ENCODE measurements at regions not wholly inside any gene's neighbourhood (a gene's known extent, or its start where the extent isn't known, plus 50 kb on each side); places are given as distances from the start of the nearest gene placed in this dataset.

- TF ChIP-seq CTCF (conservative IDR thresholded peaks at IDR 0.05; ENCODE audit: low read length) (no peak), EZH2phosphoT487 (IDR thresholded peaks at IDR 0.05; ENCODE audit: borderline replicate concordance) (no peak)
Observed at GRCh38 chr13:64090311-64090710, 2674.7 kb upstream of the PCDH20 start.

Measured in Loucy (cell line).